NK-92 treated with Interleukin-12 subunit alpha and Interleukin-12 subunit beta, amount 100 ng/mL, for 24 hours (cell line): ENCODE measurements at regions not wholly inside any gene's neighbourhood (a gene's known extent, or its start where the extent isn't known, plus 50 kb on each side); places are given as distances from the start of the nearest gene placed in this dataset.
"Not testable (repeated sequence)": the region's sequence is repeated elsewhere in the genome, so short reads cannot be mapped to it uniquely, and the experiment has no call there.

ENCODE experiments used
- DNase-seq: peaks from one replicate; lab custom pipeline; 2025; lab: John Stamatoyannopoulos, UW

GRCh38 chr6:2302482-2302881, 57.1 kb upstream of the GMDS start:
- DNase-seq, result not testable (repeated sequence)

GRCh38 chr6:2296781-2297180, 51.4 kb upstream of the GMDS start:
- no peak for DNase-seq
